Neural cell (in vitro differentiated cells): ENCODE measurements at regions not wholly inside any gene's neighbourhood (a gene's known extent, or its start where the extent isn't known, plus 50 kb on each side); places are given as distances from the start of the nearest gene placed in this dataset.

Experiments
- H2AFZ ChIP-seq: fragments of 200-600, 300-800 bp; sonication (generic), shearing (Covaris generic); 2 replicates; pipeline ENCODE4 v1.6.0; 2014; ENCODE audit warnings: low read depth, mild to moderate bottlenecking, antibody characterized with exemption, low read length, moderate library complexity
- H3F3A ChIP-seq: fragments of 200-600 bp; shearing (Covaris generic); 2 replicates; pipeline ENCODE4 v1.6.1; 2016; ENCODE audit warnings: mild to moderate bottlenecking, moderate library complexity, mixed read lengths, antibody characterized with exemption, low read length; ENCODE audit not compliant: insufficient read depth, poor library complexity, severe bottlenecking
- H3K27ac ChIP-seq: fragments of 200-600, 300-800 bp; sonication (generic), shearing (Covaris generic); 2 replicates; pipeline ENCODE4 v1.5.1; 2014; ENCODE audit warnings: mild to moderate bottlenecking, low read length, moderate library complexity
- H3K27me3 ChIP-seq: fragments of 300-800, 200-600 bp; sonication (generic), shearing (Covaris generic); 2 replicates; pipeline ENCODE4 v1.6.0; 2014; ENCODE audit warnings: mild to moderate bottlenecking, low read depth, low read length, moderate library complexity; ENCODE audit not compliant: insufficient read depth
- H3K36me3 ChIP-seq: fragments of 300-800, 200-600 bp; sonication (generic), shearing (Covaris generic); 2 replicates; pipeline ENCODE4 v1.5.1; 2014; ENCODE audit warnings: mild to moderate bottlenecking, antibody characterized with exemption, low read length, moderate library complexity; ENCODE audit not compliant: insufficient read depth
- H3K4me2 ChIP-seq: fragments of 300-800, 200-600 bp; sonication (generic), shearing (Covaris generic); 2 replicates; pipeline ENCODE4 v1.6.0; 2014; ENCODE audit warnings: mild to moderate bottlenecking, low read length
- H3K4me3 ChIP-seq: fragments of 300-800, 200-600 bp; sonication (generic), shearing (Covaris generic); 2 replicates; pipeline ENCODE4 v1.5.1; 2014; ENCODE audit warnings: mild to moderate bottlenecking, low read length, moderate library complexity
- H3K79me2 ChIP-seq: fragments of 200-600 bp; shearing (Covaris generic); replicated peaks from 2 replicates; pipeline ENCODE4 v1.6.0; 2014; ENCODE audit warnings: mild to moderate bottlenecking, low read length, moderate library complexity; ENCODE audit not compliant: insufficient read depth
- H3K9ac ChIP-seq: fragments of 300-800, 200-600 bp; sonication (generic), shearing (Covaris generic); 2 replicates; pipeline ENCODE4 v1.6.1; 2016; ENCODE audit warnings: mild to moderate bottlenecking, low read length, mixed read lengths
- H3K9me2 ChIP-seq: fragments of 200-600 bp; shearing (Covaris generic); 2 replicates; pipeline ENCODE4 v1.6.1; 2016; ENCODE audit warnings: mild to moderate bottlenecking, low read length, mixed read lengths; ENCODE audit not compliant: insufficient read depth
- H3K9me3 ChIP-seq: fragments of 200-600, 300-800 bp; sonication (generic), shearing (Covaris generic); 2 replicates; pipeline ENCODE4 v1.6.1; 2016; ENCODE audit warnings: mild to moderate bottlenecking, mixed run types, low read length, moderate library complexity, mixed read lengths
- H4K20me1 ChIP-seq: fragments of 200-600 bp; shearing (Covaris generic); 2 replicates; pipeline ENCODE4 v1.6.1; 2016; ENCODE audit warnings: mild to moderate bottlenecking, mixed run types; ENCODE audit not compliant: insufficient read depth
- CTCF ChIP-seq: fragments of 450-650 bp; IDR thresholded peaks from 2 replicates; pipeline ENCODE4 v1.5.1; 2014; ENCODE audit warnings: antibody characterized with exemption, mild to moderate bottlenecking, moderate library complexity; ENCODE audit not compliant: poor library complexity, severe bottlenecking
- EP300 ChIP-seq: fragments of 450-650 bp; conservative IDR thresholded peaks from 2 replicates; pipeline ENCODE4 v1.6.1; 2014; ENCODE audit warnings: antibody characterized with exemption, mild to moderate bottlenecking, moderate library complexity; ENCODE audit not compliant: poor library complexity, severe bottlenecking
- EZH2 ChIP-seq: fragments of 200-600, 300-800 bp; shearing (Covaris generic), sonication (generic); IDR thresholded peaks from 2 replicates; pipeline ENCODE4 v1.6.1; 2014; ENCODE audit warnings: antibody characterized with exemption, low read length, borderline replicate concordance, mild to moderate bottlenecking; ENCODE audit not compliant: insufficient read depth, poor library complexity, severe bottlenecking
- MXI1 ChIP-seq: fragments of 450-650 bp; conservative IDR thresholded peaks from 2 replicates; pipeline ENCODE4 v1.6.1; 2014; ENCODE audit warnings: antibody characterized with exemption, mild to moderate bottlenecking; ENCODE audit not compliant: poor library complexity, severe bottlenecking
- POLR2AphosphoS5 ChIP-seq: IDR thresholded peaks from 2 replicates; pipeline ENCODE4 v1.6.1; 2012
- RAD21 ChIP-seq: fragments of 450-650 bp; conservative IDR thresholded peaks from 2 replicates; pipeline ENCODE4 v1.6.1; 2014; ENCODE audit warnings: antibody characterized with exemption, mild to moderate bottlenecking, moderate library complexity
- REST ChIP-seq: IDR thresholded peaks from 2 replicates; pipeline ENCODE4 v1.6.1; 2012; ENCODE audit warnings: borderline replicate concordance
- SMC3 ChIP-seq: fragments of 450-650 bp; conservative IDR thresholded peaks from 2 replicates; pipeline ENCODE4 v1.6.1; 2014; ENCODE audit warnings: antibody characterized with exemption, mild to moderate bottlenecking, moderate library complexity; ENCODE audit not compliant: poor library complexity
- TAF1 ChIP-seq: IDR thresholded peaks from 2 replicates; pipeline ENCODE4 v1.6.1; 2012; ENCODE audit warnings: low read depth

GRCh38 chr10:43939939-43940820, 291.5 kb upstream of the ZNF32 start:
- H3K27ac ChIP-seq, result no peak overlapping the region

More at GRCh38 chr10:43939939-43940820, 291.5 kb upstream of the ZNF32 start:
- H4K20me1 ChIP-seq, result no peaks in the 10 kb centered on the region
- no peaks in the 10 kb centered on the region for H3K36me3 ChIP-seq
- H3K4me3 ChIP-seq, result no peak overlapping the region
- H3K4me2 ChIP-seq, result no peak overlapping the region
- H3K9ac ChIP-seq, result no peak overlapping the region
- no peak overlapping the region for H2AFZ ChIP-seq
- H3K9me3 ChIP-seq, result no peaks in the 10 kb centered on the region
- H3K79me2 ChIP-seq, result no peaks in the 10 kb centered on the region
- no peaks in the 10 kb centered on the region for H3K9me2 ChIP-seq
- H3F3A ChIP-seq, result no peaks in the 10 kb centered on the region
- H3K27me3 ChIP-seq, result no peaks in the 10 kb centered on the region
- TF ChIP-seq EZH2 (no peak), REST (no peak), TAF1 (no peak), POLR2AphosphoS5 (no peak), SMC3 (no peak), EP300 (no peak), RAD21 (no peak), CTCF (no peak), MXI1 (no peak)
